SK-N-SH treated with all-trans-retinoic acid at 6 μM for 48 hours (cell line): ENCODE measurements at regions not wholly inside any gene's neighbourhood (a gene's known extent, or its start where the extent isn't known, plus 50 kb on each side); places are given as distances from the start of the nearest gene placed in this dataset.

Experiments used
- CREB5 ChIP-seq: fragments of 250-450 bp; sonication (Bioruptor Pico); IDR thresholded peaks from 2 replicates; pipeline ENCODE4 v1.5.1; 2020; ENCODE audit warnings: low read depth, mild to moderate bottlenecking, moderate library complexity
- PATZ1 ChIP-seq: fragments of 250-450 bp; sonication (Bioruptor Pico); IDR thresholded peaks from 2 replicates; pipeline ENCODE4 v1.8.0; 2020; ENCODE audit warnings: mild to moderate bottlenecking, moderate library complexity, borderline replicate concordance

DNA sequence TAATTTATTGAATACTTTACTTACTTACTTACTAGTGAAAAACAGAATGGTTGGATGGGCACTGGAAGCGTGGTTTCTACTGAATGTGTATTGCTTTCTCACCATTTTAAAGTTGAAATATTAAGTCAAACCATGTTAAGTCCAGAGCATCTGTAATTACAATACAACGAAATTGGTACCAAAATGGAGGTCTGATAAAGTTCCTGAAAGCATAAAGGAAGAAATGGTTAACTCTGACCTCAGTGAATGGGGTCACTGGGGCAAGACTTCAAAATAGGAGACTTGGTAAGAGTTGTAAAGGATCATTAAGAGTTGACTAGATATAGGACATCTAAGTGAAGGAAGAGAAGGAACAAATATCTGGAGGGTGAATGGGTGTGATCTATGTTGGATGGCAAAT, 237.1 kb downstream of the MAF start:
- TF ChIP-seq CREB5 (no peak), PATZ1 (CRISPR knock-in tag) (no peak)
